ENCODE measurements at regions not wholly inside any gene's neighbourhood (a gene's known extent, or its start where the extent isn't known, plus 50 kb on each side); places are given as distances from the start of the nearest gene placed in this dataset.

GRCh38 chr11:91981995-91982394, 242.6 kb upstream of the FAT3 start:
- TF ChIP-seq, protein P1, sequence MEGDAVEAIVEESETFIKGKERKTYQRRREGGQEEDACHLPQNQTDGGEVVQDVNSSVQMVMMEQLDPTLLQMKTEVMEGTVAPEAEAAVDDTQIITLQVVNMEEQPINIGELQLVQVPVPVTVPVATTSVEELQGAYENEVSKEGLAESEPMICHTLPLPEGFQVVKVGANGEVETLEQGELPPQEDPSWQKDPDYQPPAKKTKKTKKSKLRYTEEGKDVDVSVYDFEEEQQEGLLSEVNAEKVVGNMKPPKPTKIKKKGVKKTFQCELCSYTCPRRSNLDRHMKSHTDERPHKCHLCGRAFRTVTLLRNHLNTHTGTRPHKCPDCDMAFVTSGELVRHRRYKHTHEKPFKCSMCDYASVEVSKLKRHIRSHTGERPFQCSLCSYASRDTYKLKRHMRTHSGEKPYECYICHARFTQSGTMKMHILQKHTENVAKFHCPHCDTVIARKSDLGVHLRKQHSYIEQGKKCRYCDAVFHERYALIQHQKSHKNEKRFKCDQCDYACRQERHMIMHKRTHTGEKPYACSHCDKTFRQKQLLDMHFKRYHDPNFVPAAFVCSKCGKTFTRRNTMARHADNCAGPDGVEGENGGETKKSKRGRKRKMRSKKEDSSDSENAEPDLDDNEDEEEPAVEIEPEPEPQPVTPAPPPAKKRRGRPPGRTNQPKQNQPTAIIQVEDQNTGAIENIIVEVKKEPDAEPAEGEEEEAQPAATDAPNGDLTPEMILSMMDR (IDR thresholded peaks at IDR 0.05; ENCODE audit: control extremely low read depth, extremely low read depth, low read depth, missing control alignments): no peak
- ChIA-PET CTCF (no interaction called here), POLR2A (no interaction called here)
- DNase-seq (ENCODE audit: extremely low spot score): no peak

DNA sequence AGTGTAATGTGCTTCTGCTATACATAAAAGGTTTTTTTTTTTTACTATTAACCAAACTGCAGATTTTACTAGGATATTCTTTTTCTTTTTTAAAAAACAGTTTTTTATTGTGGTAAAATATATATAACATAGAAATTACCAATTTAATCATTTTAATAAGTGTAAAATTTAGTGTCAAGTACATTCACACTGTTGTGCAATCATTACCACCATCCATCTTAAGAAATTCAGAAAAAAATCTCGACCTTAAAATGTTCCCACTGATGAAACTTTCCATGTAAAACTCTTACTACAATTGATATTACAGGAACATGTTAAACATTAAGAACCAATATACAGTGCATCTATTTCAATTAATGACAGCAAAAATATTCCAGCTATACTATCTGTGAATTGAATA, 244.8 kb upstream of the FAT3 start:
- ChIA-PET POLR2A (no interaction called here), CTCF (no interaction called here)
- TF ChIP-seq, protein P1 (IDR thresholded peaks at IDR 0.05; ENCODE audit: control extremely low read depth, extremely low read depth, low read depth, missing control alignments): no peak
- DNase-seq (ENCODE audit: extremely low spot score): no peak

DNA sequence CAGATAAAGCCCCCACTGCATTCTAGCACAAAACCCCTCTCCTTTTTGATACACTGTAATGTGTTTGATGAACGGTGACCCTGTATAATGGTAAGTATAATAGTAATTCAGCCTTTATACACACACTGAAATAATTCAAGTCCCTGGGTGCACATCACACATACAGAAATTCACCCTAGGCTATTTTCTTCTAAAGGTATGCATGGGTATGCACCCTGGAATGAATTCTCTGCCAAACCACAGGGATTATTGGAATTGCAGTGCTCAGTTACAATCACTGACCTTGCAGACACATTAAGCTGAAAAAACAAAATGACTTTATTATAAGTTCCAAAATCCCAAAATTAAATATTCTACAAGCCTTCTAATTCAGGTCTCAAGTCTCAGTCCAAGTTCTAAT, 245.9 kb upstream of the FAT3 start:
- DNase-seq (ENCODE audit: extremely low spot score): no peak
- ChIA-PET CTCF (no interaction called here), POLR2A (no interaction called here)
- TF ChIP-seq, protein P1 (IDR thresholded peaks at IDR 0.05; ENCODE audit: control extremely low read depth, extremely low read depth, low read depth, missing control alignments): no peak

GRCh38 chr11:91972665-91973266, 251.9 kb upstream of the FAT3 start:
- TF ChIP-seq, protein P1 (IDR thresholded peaks at IDR 0.05; ENCODE audit: control extremely low read depth, extremely low read depth, low read depth, missing control alignments): no peak
- POLR2A ChIA-PET: no interaction called here
- CTCF ChIA-PET: no interaction called here
- DNase-seq (ENCODE audit: extremely low spot score): no peak

DNA sequence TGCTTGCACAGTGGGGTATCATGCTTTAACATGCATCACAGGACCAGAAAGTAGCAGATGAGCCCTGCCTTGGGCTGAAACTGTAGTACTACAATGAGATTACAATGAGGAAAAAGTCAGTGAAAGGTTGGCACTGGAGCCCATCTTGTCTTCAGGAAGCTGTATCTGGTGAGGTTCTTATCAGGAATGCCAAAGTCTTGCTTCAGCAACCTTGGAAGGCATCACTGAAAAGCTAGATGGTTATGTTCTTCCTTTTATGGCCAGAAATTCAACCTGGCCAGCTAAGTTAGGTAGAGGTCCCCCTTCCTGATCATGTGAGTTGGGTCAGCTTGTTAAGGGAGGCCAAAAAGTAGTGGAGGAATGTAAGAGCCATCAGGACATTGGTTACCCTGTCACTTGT, 254.0 kb upstream of the FAT3 start:
- CTCF ChIA-PET: interaction anchor here (1.7 to 1.8 kb wide), 2 partner anchors 8 to 75 kb away, joined by 3 to 6 read pairs; no protein-coding TSS in a partner anchor

DNA sequence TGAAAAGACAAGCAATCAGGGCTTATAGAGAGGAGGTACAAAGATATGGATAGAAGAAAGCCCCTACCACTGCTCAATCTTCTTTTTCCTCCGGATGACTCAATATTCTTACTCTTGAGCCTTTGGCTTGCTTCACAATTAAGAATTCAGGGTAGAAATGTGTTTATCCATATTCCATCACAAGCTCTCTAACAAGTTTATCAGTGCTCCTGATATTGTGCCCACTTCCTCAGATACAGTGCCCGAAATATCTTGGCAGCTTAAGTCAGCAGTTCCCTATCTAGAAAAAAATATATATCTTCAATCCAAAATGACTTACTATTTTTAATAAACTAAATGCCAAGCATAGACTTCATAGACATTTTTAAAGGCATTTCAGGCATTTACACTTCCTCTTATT, 255.1 kb upstream of the FAT3 start:
- no peak for DNase-seq (ENCODE audit: extremely low spot score)
- POLR2A ChIA-PET: no interaction called here
- TF ChIP-seq, protein P1 (IDR thresholded peaks at IDR 0.05; ENCODE audit: control extremely low read depth, extremely low read depth, low read depth, missing control alignments): no peak
- CTCF ChIA-PET: interaction anchor here (0.7 to 1.8 kb wide), 2 partner anchors 60 to 74 kb away, joined by 3 read pairs; no protein-coding TSS in a partner anchor

More for the DNA sequence above, 254.0 kb upstream of the FAT3 start:
- POLR2A ChIA-PET: no interaction called here
- no peak for DNase-seq (ENCODE audit: extremely low spot score)
- TF ChIP-seq, protein P1 (IDR thresholded peaks at IDR 0.05; ENCODE audit: control extremely low read depth, extremely low read depth, low read depth, missing control alignments): no peak

- no peak for DNase-seq (ENCODE audit: extremely low spot score)
- TF ChIP-seq, protein P1 (IDR thresholded peaks at IDR 0.05; ENCODE audit: control extremely low read depth, extremely low read depth, low read depth, missing control alignments): no peak
- ChIA-PET CTCF (no interaction called here), POLR2A (no interaction called here)
These were observed 256.9 kb upstream of the FAT3 start for GRCh38 chr11:91967691-91968045.

Data from GM10248 (cell line).